ENCODE measurements at regions not wholly inside any gene's neighbourhood (a gene's known extent, or its start where the extent isn't known, plus 50 kb on each side); places are given as distances from the start of the nearest gene placed in this dataset.
"Not testable (repeated sequence)": the region's sequence is repeated elsewhere in the genome, so short reads cannot be mapped to it uniquely, and the experiment has no call there.

- Mint-ChIP-seq H3K36me3 (ENCODE audit: unreplicated experiment) (no peaks in the 10 kb centered on the region), H3K27ac (ENCODE audit: unreplicated experiment) (no peak overlapping the region), H3K4me3 (ENCODE audit: unreplicated experiment) (no peak overlapping the region), H3K9me3 (ENCODE audit: unreplicated experiment) (no peaks in the 10 kb centered on the region), H3K27me3 (ENCODE audit: unreplicated experiment) (no peaks in the 10 kb centered on the region), H3K4me1 (ENCODE audit: low read depth, unreplicated experiment) (no peaks in the 10 kb centered on the region)
- no peak for TF ChIP-seq CTCF (IDR thresholded peaks at IDR 0.05; ENCODE audit: partially characterized antibody, unreplicated experiment)
- no peak for DNase-seq
These were observed 334.0 kb upstream of the RGS17 start for GRCh38 chr6:153465050-153465449.

- no peak for DNase-seq
- H3K4me1 Mint-ChIP-seq (ENCODE audit: low read depth, unreplicated experiment) = no peaks in the 10 kb centered on the region
- no peak for TF ChIP-seq CTCF (IDR thresholded peaks at IDR 0.05; ENCODE audit: partially characterized antibody, unreplicated experiment)
- no peaks in the 10 kb centered on the region for H3K36me3 Mint-ChIP-seq (ENCODE audit: unreplicated experiment)
- no peak overlapping the region for H3K27ac Mint-ChIP-seq (ENCODE audit: unreplicated experiment)
- H3K4me3 Mint-ChIP-seq (ENCODE audit: unreplicated experiment) = no peak overlapping the region
- H3K27me3 Mint-ChIP-seq (ENCODE audit: unreplicated experiment) = peaks cover 2% of the 10 kb centered on the region
- no peaks in the 10 kb centered on the region for H3K9me3 Mint-ChIP-seq (ENCODE audit: unreplicated experiment)
These were observed 318.2 kb upstream of the RGS17 start for GRCh38 chr6:153449279-153449678.

- DNase-seq; H3K27me3 Mint-ChIP-seq (ENCODE audit: unreplicated experiment); H3K27ac Mint-ChIP-seq (ENCODE audit: unreplicated experiment); H3K9me3 Mint-ChIP-seq (ENCODE audit: unreplicated experiment); H3K36me3 Mint-ChIP-seq (ENCODE audit: unreplicated experiment); H3K4me1 Mint-ChIP-seq (ENCODE audit: low read depth, unreplicated experiment); H3K4me3 Mint-ChIP-seq (ENCODE audit: unreplicated experiment): not testable (repeated sequence)
These were observed 311.7 kb upstream of the RGS17 start for GRCh38 chr6:153442749-153443148.

- Mint-ChIP-seq H3K27me3 (ENCODE audit: unreplicated experiment) (no peaks in the 10 kb centered on the region), H3K4me3 (ENCODE audit: unreplicated experiment) (no peak overlapping the region), H3K36me3 (ENCODE audit: unreplicated experiment) (no peaks in the 10 kb centered on the region), H3K4me1 (ENCODE audit: low read depth, unreplicated experiment) (no peaks in the 10 kb centered on the region), H3K9me3 (ENCODE audit: unreplicated experiment) (peaks cover 2% of the 10 kb centered on the region), H3K27ac (ENCODE audit: unreplicated experiment) (no peak overlapping the region)
- no peak for DNase-seq
- TF ChIP-seq CTCF (IDR thresholded peaks at IDR 0.05; ENCODE audit: partially characterized antibody, unreplicated experiment) = no peak
These were observed 311.0 kb upstream of the RGS17 start for GRCh38 chr6:153442096-153442495.

GRCh38 chr6:153437193-153437592 lies 306.1 kb upstream of the RGS17 start:
- no peak for TF ChIP-seq CTCF (IDR thresholded peaks at IDR 0.05; ENCODE audit: partially characterized antibody, unreplicated experiment)
- H3K36me3 Mint-ChIP-seq (ENCODE audit: unreplicated experiment) = no peaks in the 10 kb centered on the region
- no peak overlapping the region for H3K4me3 Mint-ChIP-seq (ENCODE audit: unreplicated experiment)
- DNase-seq = no peak
- H3K27ac Mint-ChIP-seq (ENCODE audit: unreplicated experiment) = no peak overlapping the region
- no peaks in the 10 kb centered on the region for H3K27me3 Mint-ChIP-seq (ENCODE audit: unreplicated experiment)
- H3K4me1 Mint-ChIP-seq (ENCODE audit: low read depth, unreplicated experiment) = no peaks in the 10 kb centered on the region
- H3K9me3 Mint-ChIP-seq (ENCODE audit: unreplicated experiment) = peaks cover 2% of the 10 kb centered on the region

GRCh38 chr6:153436351-153436750 lies 305.3 kb upstream of the RGS17 start:
- DNase-seq = no peak
- no peak overlapping the region for H3K27ac Mint-ChIP-seq (ENCODE audit: unreplicated experiment)

More at GRCh38 chr6:153436351-153436750, 305.3 kb upstream of the RGS17 start:
- H3K4me3 Mint-ChIP-seq (ENCODE audit: unreplicated experiment) = no peak overlapping the region
- H3K4me1 Mint-ChIP-seq (ENCODE audit: low read depth, unreplicated experiment) = no peaks in the 10 kb centered on the region
- no peak for TF ChIP-seq CTCF (IDR thresholded peaks at IDR 0.05; ENCODE audit: partially characterized antibody, unreplicated experiment)
- H3K9me3 Mint-ChIP-seq (ENCODE audit: unreplicated experiment) = peaks cover 2% of the 10 kb centered on the region
- H3K27me3 Mint-ChIP-seq (ENCODE audit: unreplicated experiment) = no peaks in the 10 kb centered on the region
- no peaks in the 10 kb centered on the region for H3K36me3 Mint-ChIP-seq (ENCODE audit: unreplicated experiment)
